Spleen (tissue), 11 donors: ENCODE measurements at regions not wholly inside any gene's neighbourhood (a gene's known extent, or its start where the extent isn't known, plus 50 kb on each side); places are given as distances from the start of the nearest gene placed in this dataset.

ENCODE experiments used
- DNase-seq: peaks from one replicate; pipeline ENCODE4 v3.0.0-alpha.2; 2020
- H3K27ac ChIP-seq, 8 donors: fragments of 200-600 bp; sonication (generic) in 7 of 8; 1 replicate in 4 of 8; 2 replicates in 4 of 8; pipeline versions ENCODE4 v1.5.0 to v1.8.0; 2016 to 2021; ENCODE audit warnings: inconsistent platforms in 4 of 8, mild to moderate bottlenecking in 4 of 8, moderate library complexity in 1 of 8
- H3K27me3 ChIP-seq, 7 donors: fragments of 200-600 bp; sonication (generic) in 6 of 7; replicated peaks in 1 of 7; 1 replicate in 4 of 7; 2 replicates in 3 of 7; pipeline versions ENCODE4 v1.5.0 to v1.8.0; 2016 to 2021; ENCODE audit warnings: inconsistent platforms in 3 of 7, mild to moderate bottlenecking in 1 of 7
- H3K36me3 ChIP-seq, 6 donors: fragments of 200-600 bp; sonication (generic) in 5 of 6; 1 replicate in 4 of 6; 2 replicates in 2 of 6; pipeline versions ENCODE4 v1.5.0 to v1.8.0; 2016 to 2021; ENCODE audit warnings: inconsistent platforms in 2 of 6
- H3K4me1 ChIP-seq, 6 donors: fragments of 200-600 bp; sonication (generic) in 5 of 6; 1 replicate in 3 of 6; 2 replicates in 3 of 6; pipeline versions ENCODE4 v1.5.0 to v1.8.0; 2016 to 2021; ENCODE audit warnings: inconsistent platforms in 3 of 6
- H3K4me3 ChIP-seq, 8 donors: fragments of 200-600 bp; sonication (generic) in 7 of 8; 1 replicate in 4 of 8; 2 replicates in 4 of 8; pipeline versions ENCODE4 v1.5.0 to v1.8.0; 2016 to 2021; ENCODE audit warnings: inconsistent platforms in 4 of 8, mild to moderate bottlenecking in 4 of 8, moderate library complexity in 2 of 8
- H3K9me3 ChIP-seq, 8 donors: fragments of 200-600 bp; sonication (generic) in 7 of 8; 1 replicate in 4 of 8; 2 replicates in 4 of 8; pipeline versions ENCODE4 v1.5.0 to v1.8.0; 2016 to 2021; ENCODE audit warnings: inconsistent platforms in 4 of 8
- POLR2A ChIP-seq, 3 donors: fragments of 450-650 bp; IDR thresholded peaks; one replicate each; pipeline ENCODE4 v1.5.1; 2017; ENCODE audit warnings: antibody characterized with exemption in 3 of 3, mild to moderate bottlenecking in 1 of 3
- POLR2AphosphoS5 ChIP-seq, 3 donors: sonication (generic); formaldehyde crosslinking; IDR thresholded peaks; one replicate each; pipeline ENCODE4 v1.5.1; 2017; ENCODE audit warnings: antibody characterized with exemption in 3 of 3
- WGBS, 5 donors: extraction: QIAGEN DNeasy Blood & Tissue Kit in 3 of 5; methylation state at CpG; one replicate each; pipeline versions ENCODE4 v1.1.5 to v1.1.7; 2013 to 2018; 5-methylcytosine and 5-hydroxymethylcytosine counted together
- intact Hi-C: fragments of 100-400 bp; cut with DNase I; formaldehyde crosslinking; loops from one replicate; pipeline ENCODE4 v1.15.0; 2023; ENCODE audit warnings: low total_unique reads
- TF ChIP-seq, protein P1 (sequence below), 11 experiments: fragments of 200-600 bp in 7 of 11; fragments of 450-650 bp in 4 of 11; sonication (generic) in 4 of 11; IDR thresholded peaks in 8 of 11; conservative IDR thresholded peaks in 3 of 11; 1 replicate in 7 of 11; 2 replicates in 4 of 11; pipeline versions ENCODE4 v1.4.0 to v1.8.0; 2016 to 2021; ENCODE audit warnings: antibody characterized with exemption in 11 of 11, inconsistent platforms in 4 of 11, mild to moderate bottlenecking in 1 of 11
- donor health status: healthy with polysubstance abuse.
- donor health status: DM: no; HTN: no; CAD: no; lungs with moderate emphysema.
- donor health status: DM: no; HTN: no; CAD: no.
- donor health status: Bipolar disorder and iron deficiency.
- donor health status: healthy.
- donor health status: DM: no; HTN: no; CAD: no.
- donor health status: DM: yes; HTN: yes; CAD: no.

DNA sequence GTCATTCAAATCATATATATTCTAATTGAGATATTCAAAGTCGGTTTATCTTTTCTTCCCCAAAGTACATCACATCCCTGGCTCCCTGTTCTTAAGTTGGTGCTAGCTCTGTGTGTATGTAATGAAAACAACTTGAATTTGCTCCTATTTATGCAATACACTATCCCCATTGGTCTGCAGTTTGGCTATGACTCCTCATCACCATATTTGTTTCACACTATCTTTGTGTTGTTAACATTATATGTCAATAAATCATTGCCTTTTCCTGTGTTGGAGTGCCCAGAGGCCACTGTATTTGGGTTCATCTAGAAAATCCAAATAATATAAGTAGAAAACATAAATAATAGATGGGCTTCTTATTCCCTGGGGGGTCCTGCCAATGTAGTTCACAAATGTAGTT, 306.6 kb upstream of the TENM4 start:
- DNase-seq, result no peak
- no peaks in the 10 kb centered on the region for H3K27me3 ChIP-seq
- H3K9me3 ChIP-seq, result no peaks in the 10 kb centered on the region
- no peak overlapping the region for H3K27ac ChIP-seq
- 85 to 96% (median 93%) methylated on average over 1 of the region's 1 CpG for WGBS, 5 donors
- no peaks in the 10 kb centered on the region for H3K36me3 ChIP-seq
- no peak overlapping the region for H3K4me3 ChIP-seq
- intact Hi-C loops, result no loop called here
- H3K4me1 ChIP-seq, result no peaks in the 10 kb centered on the region
- TF ChIP-seq, protein P1, sequence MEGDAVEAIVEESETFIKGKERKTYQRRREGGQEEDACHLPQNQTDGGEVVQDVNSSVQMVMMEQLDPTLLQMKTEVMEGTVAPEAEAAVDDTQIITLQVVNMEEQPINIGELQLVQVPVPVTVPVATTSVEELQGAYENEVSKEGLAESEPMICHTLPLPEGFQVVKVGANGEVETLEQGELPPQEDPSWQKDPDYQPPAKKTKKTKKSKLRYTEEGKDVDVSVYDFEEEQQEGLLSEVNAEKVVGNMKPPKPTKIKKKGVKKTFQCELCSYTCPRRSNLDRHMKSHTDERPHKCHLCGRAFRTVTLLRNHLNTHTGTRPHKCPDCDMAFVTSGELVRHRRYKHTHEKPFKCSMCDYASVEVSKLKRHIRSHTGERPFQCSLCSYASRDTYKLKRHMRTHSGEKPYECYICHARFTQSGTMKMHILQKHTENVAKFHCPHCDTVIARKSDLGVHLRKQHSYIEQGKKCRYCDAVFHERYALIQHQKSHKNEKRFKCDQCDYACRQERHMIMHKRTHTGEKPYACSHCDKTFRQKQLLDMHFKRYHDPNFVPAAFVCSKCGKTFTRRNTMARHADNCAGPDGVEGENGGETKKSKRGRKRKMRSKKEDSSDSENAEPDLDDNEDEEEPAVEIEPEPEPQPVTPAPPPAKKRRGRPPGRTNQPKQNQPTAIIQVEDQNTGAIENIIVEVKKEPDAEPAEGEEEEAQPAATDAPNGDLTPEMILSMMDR (IDR thresholded peaks at IDR 0.05 in 8 of 11, conservative IDR thresholded peaks at IDR 0.05 in 3 of 11), result no peak
- TF ChIP-seq POLR2AphosphoS5 (IDR thresholded peaks at IDR 0.05), result no peak
- TF ChIP-seq POLR2A (IDR thresholded peaks at IDR 0.05), result no peak

DNA sequence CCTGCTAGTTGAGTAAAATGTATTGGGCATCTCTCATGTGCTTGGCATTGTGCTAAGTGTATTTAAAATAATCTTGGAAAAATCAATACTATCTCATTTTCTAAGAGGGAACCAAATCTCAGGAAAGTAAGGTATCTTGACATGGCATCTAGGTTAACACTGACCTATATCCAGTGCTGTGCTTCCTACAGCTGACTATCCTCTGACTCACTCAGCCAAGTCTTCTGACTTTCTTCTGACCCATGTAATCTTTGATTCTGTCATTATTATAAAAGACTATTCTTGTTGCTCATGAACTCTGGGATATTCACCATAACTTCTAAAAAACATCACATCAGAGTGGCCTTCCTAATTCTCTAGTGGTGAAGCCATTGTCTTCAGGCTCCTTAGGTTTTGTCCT, 304.1 kb upstream of the TENM4 start:
- Histone ChIP-seq H3K9me3 (no peaks in the 10 kb centered on the region), H3K36me3 (no peaks in the 10 kb centered on the region), H3K4me1 (no peaks in the 10 kb centered on the region), H3K27ac (no peak overlapping the region), H3K27me3 (no peaks in the 10 kb centered on the region), H3K4me3 (no peak overlapping the region)
- no peak for DNase-seq
- no peak for TF ChIP-seq POLR2AphosphoS5 (IDR thresholded peaks at IDR 0.05)
- TF ChIP-seq, protein P1 (IDR thresholded peaks at IDR 0.05 in 8 of 11, conservative IDR thresholded peaks at IDR 0.05 in 3 of 11), result no peak
- no peak for TF ChIP-seq POLR2A (IDR thresholded peaks at IDR 0.05)
- intact Hi-C loops, result no loop called here

DNA sequence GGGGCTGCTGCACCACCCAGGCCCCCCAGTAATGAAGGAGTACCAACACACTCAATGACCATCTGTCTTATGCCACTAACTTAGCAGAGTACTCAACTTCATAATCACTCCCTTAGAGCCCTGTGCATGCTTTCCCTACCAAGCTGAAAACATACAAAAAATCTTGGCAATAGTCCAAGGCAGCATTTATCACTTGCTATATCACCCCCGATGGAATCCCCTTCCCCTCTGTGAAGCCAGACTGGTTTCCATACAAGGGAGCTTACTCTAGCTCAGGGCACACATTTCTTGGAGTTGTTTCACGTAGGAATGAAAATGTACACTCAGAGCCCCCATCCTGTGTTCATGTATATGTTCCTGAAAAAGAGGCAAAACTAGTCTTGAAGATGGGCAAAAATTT, 301.3 kb upstream of the TENM4 start:
- WGBS, 5 donors, result 66 to 81% (median 68%) methylated on average over 2 of the region's 2 CpGs
- no peak for TF ChIP-seq POLR2A (IDR thresholded peaks at IDR 0.05)
- TF ChIP-seq, protein P1 (IDR thresholded peaks at IDR 0.05 in 8 of 11, conservative IDR thresholded peaks at IDR 0.05 in 3 of 11), result no peak
- TF ChIP-seq POLR2AphosphoS5 (IDR thresholded peaks at IDR 0.05), result no peak
- H3K9me3 ChIP-seq, result no peaks in the 10 kb centered on the region
- H3K36me3 ChIP-seq, result no peaks in the 10 kb centered on the region
- intact Hi-C loops, result no loop called here
- H3K27ac ChIP-seq, result no peak overlapping the region
- H3K27me3 ChIP-seq, result no peaks in the 10 kb centered on the region
- no peaks in the 10 kb centered on the region for H3K4me1 ChIP-seq
- no peak overlapping the region for H3K4me3 ChIP-seq
- DNase-seq, result no peak

DNA sequence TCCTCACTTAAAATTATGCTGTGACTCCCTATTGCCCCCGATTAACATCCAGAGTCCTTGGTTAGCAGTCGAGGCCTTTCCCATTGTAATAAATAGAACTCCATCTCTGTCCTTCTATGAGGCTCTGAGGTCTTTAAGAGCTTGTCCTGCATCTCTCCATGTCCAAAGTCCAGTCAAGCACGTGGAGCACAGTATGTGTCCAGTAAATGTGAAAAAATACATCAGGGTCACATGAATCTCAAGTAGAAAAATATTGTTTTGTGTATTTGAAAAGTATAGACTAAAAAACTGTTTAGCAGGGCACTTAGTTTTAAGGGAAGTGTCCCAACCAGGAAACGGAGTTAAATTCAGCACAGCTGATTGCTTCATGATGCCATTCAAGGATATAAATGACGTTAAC, 298.8 kb upstream of the TENM4 start:
- no peaks in the 10 kb centered on the region for H3K9me3 ChIP-seq
- H3K36me3 ChIP-seq, result no peaks in the 10 kb centered on the region
- no peak for DNase-seq
- no peak for TF ChIP-seq POLR2A (IDR thresholded peaks at IDR 0.05)
- no peak for TF ChIP-seq POLR2AphosphoS5 (IDR thresholded peaks at IDR 0.05)
- TF ChIP-seq, protein P1 (IDR thresholded peaks at IDR 0.05 in 8 of 11, conservative IDR thresholded peaks at IDR 0.05 in 3 of 11), result no peak
- H3K4me1 ChIP-seq, result no peaks in the 10 kb centered on the region
- 58 to 70% (median 64%) methylated on average over 5 of the region's 5 CpGs for WGBS, 5 donors
- H3K4me3 ChIP-seq, result no peak overlapping the region
- intact Hi-C loops, result no loop called here
- H3K27ac ChIP-seq, result no peak overlapping the region
- no peaks in the 10 kb centered on the region for H3K27me3 ChIP-seq
